Upper lobe of right lung (tissue), 1 donor: ENCODE measurements at regions not wholly inside any gene's neighbourhood (a gene's known extent, or its start where the extent isn't known, plus 50 kb on each side); places are given as distances from the start of the nearest gene placed in this dataset.

Experiments used
- ATAC-seq: fragments of 200-7000 bp; cut with Tn5 transposase; one replicate; pipeline ENCODE4 v1.9.1; 2020; ENCODE audit warnings: mild to moderate bottlenecking, moderate library complexity
- DNase-seq: peaks from one replicate; pipeline ENCODE4 v3.0.0-alpha.2; 2020
- H3K27ac ChIP-seq: fragments of 200-600 bp; one replicate; pipeline ENCODE4 v1.8.0; 2022
- H3K27me3 ChIP-seq: fragments of 200-600 bp; one replicate; pipeline ENCODE4 v1.8.0; 2022; ENCODE audit warnings: mild to moderate bottlenecking
- H3K36me3 ChIP-seq: fragments of 200-600 bp; one replicate; pipeline ENCODE4 v1.8.0; 2022
- H3K4me1 ChIP-seq: fragments of 200-600 bp; one replicate; pipeline ENCODE4 v1.8.0; 2022
- H3K4me3 ChIP-seq: fragments of 200-600 bp; one replicate; pipeline ENCODE4 v1.8.0; 2022; ENCODE audit warnings: mild to moderate bottlenecking
- H3K9me3 ChIP-seq: fragments of 200-600 bp; one replicate; pipeline ENCODE4 v1.8.0; 2022
- CTCF ChIP-seq: fragments of 200-600 bp; IDR thresholded peaks from one replicate; pipeline ENCODE4 v1.8.0; 2022; ENCODE audit warnings: antibody characterized with exemption
- intact Hi-C: fragments of 100-400 bp; cut with DNase I; formaldehyde crosslinking; loops from one replicate; pipeline ENCODE4 v1.11.0; 2022
- donor health status: DM: no; HTN: yes; CAD: no; lungs with severe emphysema.

GRCh38 chr1:47524272-47524671 is 86.4 kb downstream of the FOXD2 start:
- Histone ChIP-seq H3K4me1 (no peaks in the 10 kb centered on the region), H3K27me3 (no peaks in the 10 kb centered on the region), H3K27ac (no peak overlapping the region), H3K9me3 (no peaks in the 10 kb centered on the region), H3K4me3 (no peak overlapping the region), H3K36me3 (no peaks in the 10 kb centered on the region)
- intact Hi-C loops = no loop called here
- no peak for ATAC-seq
- no peak for TF ChIP-seq CTCF
- DNase-seq = no peak

GRCh38 chr1:47527653-47528272 is 89.9 kb downstream of the FOXD2 start:
- DNase-seq (no peak), ATAC-seq (peak; percentile 90)
- Histone ChIP-seq H3K4me3 (no peak overlapping the region), H3K9me3 (no peaks in the 10 kb centered on the region), H3K36me3 (no peaks in the 10 kb centered on the region), H3K27me3 (no peaks in the 10 kb centered on the region), H3K27ac (no peak overlapping the region), H3K4me1 (peaks cover 1% of the 10 kb centered on the region)
- intact Hi-C loops = no loop called here
- TF ChIP-seq CTCF = peak; percentile 56

- intact Hi-C loops = no loop called here
Observed at GRCh38 chr1:47529520-47530098, 91.8 kb downstream of the FOXD2 start.

GRCh38 chr1:47532921-47533792 is 95.3 kb downstream of the FOXD2 start:
- DNase-seq (peak; percentile 67), ATAC-seq (peak; percentile 58)
- intact Hi-C loops = no loop called here
- TF ChIP-seq CTCF = no peak
- Histone ChIP-seq H3K27me3 (no peaks in the 10 kb centered on the region), H3K4me1 (peaks cover 26% of the 10 kb centered on the region), H3K36me3 (no peaks in the 10 kb centered on the region), H3K9me3 (no peaks in the 10 kb centered on the region), H3K4me3 (peak overlapping the region; percentile 48), H3K27ac (peak overlapping the region; percentile 18)

More at GRCh38 chr1:47529520-47530098, 91.8 kb downstream of the FOXD2 start:
- peaks cover 16% of the 10 kb centered on the region for H3K4me1 ChIP-seq
- ATAC-seq = no peak
- TF ChIP-seq CTCF = peak; percentile 44
- no peak for DNase-seq
- no peaks in the 10 kb centered on the region for H3K36me3 ChIP-seq
- H3K27ac ChIP-seq = no peak overlapping the region
- H3K4me3 ChIP-seq = no peak overlapping the region
- H3K27me3 ChIP-seq = no peaks in the 10 kb centered on the region
- H3K9me3 ChIP-seq = no peaks in the 10 kb centered on the region

GRCh38 chr1:47533793-47534328 is 96.0 kb downstream of the FOXD2 start:
- H3K27ac ChIP-seq = peak overlapping the region; percentile 1
- intact Hi-C loops = no loop called here
- ATAC-seq (no peak), DNase-seq (no peak)
- no peak for TF ChIP-seq CTCF
- H3K4me1 ChIP-seq = peaks cover 26% of the 10 kb centered on the region
- no peaks in the 10 kb centered on the region for H3K9me3 ChIP-seq
- no peaks in the 10 kb centered on the region for H3K36me3 ChIP-seq
- H3K4me3 ChIP-seq = peak overlapping the region; percentile 48
- no peaks in the 10 kb centered on the region for H3K27me3 ChIP-seq
